Stomach (tissue), 4 donors: ENCODE measurements at regions not wholly inside any gene's neighbourhood (a gene's known extent, or its start where the extent isn't known, plus 50 kb on each side); places are given as distances from the start of the nearest gene placed in this dataset.

ENCODE experiments used
- CTCF ChIP-seq, 7 experiments: fragments of 450-650 bp in 4 of 7; fragments of 200-600 bp in 3 of 7; sonication (generic) in 3 of 7; IDR thresholded peaks; one replicate each; pipeline ENCODE4 v1.5.1; 2016 to 2019; ENCODE audit warnings: antibody characterized with exemption in 7 of 7, control low read depth in 2 of 7, mild to moderate bottlenecking in 1 of 7
- POLR2A ChIP-seq, 4 donors: fragments of 450-650 bp; IDR thresholded peaks; one replicate each; pipeline ENCODE4 v1.6.1; 2016; ENCODE audit warnings: antibody characterized with exemption in 4 of 4, control low read depth in 2 of 4, mild to moderate bottlenecking in 1 of 4, moderate library complexity in 1 of 4
- POLR2AphosphoS5 ChIP-seq, 3 donors: sonication (generic); formaldehyde crosslinking; IDR thresholded peaks; one replicate each; pipeline ENCODE4 v1.6.1; 2016; ENCODE audit warnings: antibody characterized with exemption in 3 of 3

GRCh38 chr10:71127773-71128172, 84.6 kb upstream of the UNC5B start:
- TF ChIP-seq POLR2A (IDR thresholded peaks at IDR 0.05) (no peak), CTCF (IDR thresholded peaks at IDR 0.05) (no peak), POLR2AphosphoS5 (IDR thresholded peaks at IDR 0.05) (no peak)
